ENCODE measurements at regions not wholly inside any gene's neighbourhood (a gene's known extent, or its start where the extent isn't known, plus 50 kb on each side); places are given as distances from the start of the nearest gene placed in this dataset.
"Not testable (repeated sequence)": the region's sequence is repeated elsewhere in the genome, so short reads cannot be mapped to it uniquely, and the experiment has no call there.

- TF ChIP-seq CTCF (IDR thresholded peaks at IDR 0.05; ENCODE audit: low read depth, low read length, missing input control) = no peak
Observed at GRCh38 chr10:42304341-42304740, 334.0 kb downstream of the ZNF33B start (continued).

GRCh38 chr10:42281896-42282295 is 356.5 kb downstream of the ZNF33B start:
- H3K9ac ChIP-seq (ENCODE audit: low read depth in 1 of 2, low read length in 2 of 2); H3K27me3 ChIP-seq (ENCODE audit: control insufficient read depth in 4 of 4, insufficient read depth in 4 of 4, low read length in 3 of 4); H3K27ac ChIP-seq (ENCODE audit: low read depth in 1 of 2, low read length in 2 of 2); H3K4me3 ChIP-seq (ENCODE audit: low read depth in 1 of 3, low read length in 3 of 3); H3K9me3 ChIP-seq (ENCODE audit: control insufficient read depth in 4 of 4, low read length in 3 of 4); H3K36me3 ChIP-seq (ENCODE audit: control insufficient read depth in 4 of 4, insufficient read depth in 3 of 4, low read depth in 1 of 4, low read length in 3 of 4); H3K4me1 ChIP-seq (ENCODE audit: control insufficient read depth in 4 of 4, insufficient read depth in 4 of 4, low read length in 3 of 4); DNase-seq (ENCODE audit: low spot score): not testable (repeated sequence)
- WGBS = 77% methylated on average over 21 of the region's 21 CpGs

GRCh38 chr10:42269788-42270187 is 368.6 kb downstream of the ZNF33B start:
- H3K4me1 ChIP-seq (ENCODE audit: control insufficient read depth in 4 of 4, insufficient read depth in 4 of 4, low read length in 3 of 4); H3K9me3 ChIP-seq (ENCODE audit: control insufficient read depth in 4 of 4, low read length in 3 of 4); H3K9ac ChIP-seq (ENCODE audit: low read depth in 1 of 2, low read length in 2 of 2); H3K27me3 ChIP-seq (ENCODE audit: control insufficient read depth in 4 of 4, insufficient read depth in 4 of 4, low read length in 3 of 4); DNase-seq (ENCODE audit: low spot score); H3K4me3 ChIP-seq (ENCODE audit: low read depth in 1 of 3, low read length in 3 of 3); H3K27ac ChIP-seq (ENCODE audit: low read depth in 1 of 2, low read length in 2 of 2); H3K36me3 ChIP-seq (ENCODE audit: control insufficient read depth in 4 of 4, insufficient read depth in 3 of 4, low read depth in 1 of 4, low read length in 3 of 4): not testable (repeated sequence)
- WGBS = 23% methylated on average over 4 of the region's 4 CpGs
- peak in 1 of 2 donors; percentile 37 for TF ChIP-seq RAD21 (IDR thresholded peaks at IDR 0.05)

- DNase-seq (ENCODE audit: low spot score); H3K27me3 ChIP-seq (ENCODE audit: control insufficient read depth in 4 of 4, insufficient read depth in 4 of 4, low read length in 3 of 4): not testable (repeated sequence)
- 37% methylated on average over 4 of the region's 6 CpGs for WGBS
Observed at GRCh38 chr10:42263259-42263658, 375.1 kb downstream of the ZNF33B start.

GRCh38 chr10:42243002-42243401 is 395.4 kb downstream of the ZNF33B start:
- not testable (repeated sequence) for H3K36me3 ChIP-seq (ENCODE audit: control insufficient read depth in 4 of 4, insufficient read depth in 3 of 4, low read depth in 1 of 4, low read length in 3 of 4); H3K27ac ChIP-seq (ENCODE audit: low read depth in 1 of 2, low read length in 2 of 2); H3K9me3 ChIP-seq (ENCODE audit: control insufficient read depth in 4 of 4, low read length in 3 of 4); H3K4me1 ChIP-seq (ENCODE audit: control insufficient read depth in 4 of 4, insufficient read depth in 4 of 4, low read length in 3 of 4); H3K27me3 ChIP-seq (ENCODE audit: control insufficient read depth in 4 of 4, insufficient read depth in 4 of 4, low read length in 3 of 4); H3K9ac ChIP-seq (ENCODE audit: low read depth in 1 of 2, low read length in 2 of 2); DNase-seq (ENCODE audit: low spot score)
- WGBS = 18% methylated on average over 44 of the region's 53 CpGs
- H3K4me3 ChIP-seq (ENCODE audit: low read depth in 1 of 3, low read length in 3 of 3) = peak overlapping the region in 1 of 3 donors; percentile 29

More at GRCh38 chr10:42263259-42263658, 375.1 kb downstream of the ZNF33B start:
- H3K9ac ChIP-seq (ENCODE audit: low read depth in 1 of 2, low read length in 2 of 2); H3K4me3 ChIP-seq (ENCODE audit: low read depth in 1 of 3, low read length in 3 of 3); H3K36me3 ChIP-seq (ENCODE audit: control insufficient read depth in 4 of 4, insufficient read depth in 3 of 4, low read depth in 1 of 4, low read length in 3 of 4); H3K4me1 ChIP-seq (ENCODE audit: control insufficient read depth in 4 of 4, insufficient read depth in 4 of 4, low read length in 3 of 4); H3K9me3 ChIP-seq (ENCODE audit: control insufficient read depth in 4 of 4, low read length in 3 of 4); H3K27ac ChIP-seq (ENCODE audit: low read depth in 1 of 2, low read length in 2 of 2): not testable (repeated sequence)

GRCh38 chr10:42242135-42242805 is 396.1 kb downstream of the ZNF33B start:
- no peaks in the 10 kb centered on the region for H3K9me3 ChIP-seq (ENCODE audit: control insufficient read depth in 4 of 4, low read length in 3 of 4)
- H3K36me3 ChIP-seq (ENCODE audit: control insufficient read depth in 4 of 4, insufficient read depth in 3 of 4, low read depth in 1 of 4, low read length in 3 of 4) = no peaks in the 10 kb centered on the region
- H3K4me3 ChIP-seq (ENCODE audit: low read depth in 1 of 3, low read length in 3 of 3) = no peak overlapping the region
- H3K9ac ChIP-seq (ENCODE audit: low read depth in 1 of 2, low read length in 2 of 2) = no peak overlapping the region
- DNase-seq (ENCODE audit: low spot score) = no peak
- no peak for TF ChIP-seq FOXA2 (IDR thresholded peaks at IDR 0.05)
- TF ChIP-seq RXRA (IDR thresholded peaks at IDR 0.05) = no peak
- H3K4me1 ChIP-seq (ENCODE audit: control insufficient read depth in 4 of 4, insufficient read depth in 4 of 4, low read length in 3 of 4) = peaks cover 0 to 3% (median 0%) of the 10 kb centered on the region in 4 donors
- H3K27me3 ChIP-seq (ENCODE audit: control insufficient read depth in 4 of 4, insufficient read depth in 4 of 4, low read length in 3 of 4) = no peaks in the 10 kb centered on the region
- H3K27ac ChIP-seq (ENCODE audit: low read depth in 1 of 2, low read length in 2 of 2) = no peak overlapping the region
- 17% methylated on average over 85 of the region's 85 CpGs for WGBS

GRCh38 chr10:42236401-42236800 is 402.0 kb downstream of the ZNF33B start:
- DNase-seq (ENCODE audit: low spot score); H3K9me3 ChIP-seq (ENCODE audit: control insufficient read depth in 4 of 4, low read length in 3 of 4); H3K27me3 ChIP-seq (ENCODE audit: control insufficient read depth in 4 of 4, insufficient read depth in 4 of 4, low read length in 3 of 4); H3K4me1 ChIP-seq (ENCODE audit: control insufficient read depth in 4 of 4, insufficient read depth in 4 of 4, low read length in 3 of 4); H3K4me3 ChIP-seq (ENCODE audit: low read depth in 1 of 3, low read length in 3 of 3); H3K27ac ChIP-seq (ENCODE audit: low read depth in 1 of 2, low read length in 2 of 2); H3K36me3 ChIP-seq (ENCODE audit: control insufficient read depth in 4 of 4, insufficient read depth in 3 of 4, low read depth in 1 of 4, low read length in 3 of 4); H3K9ac ChIP-seq (ENCODE audit: low read depth in 1 of 2, low read length in 2 of 2): not testable (repeated sequence)
- 86% methylated on average over 13 of the region's 13 CpGs for WGBS

GRCh38 chr10:42235736-42236135 is 402.6 kb downstream of the ZNF33B start:
- DNase-seq (ENCODE audit: low spot score); H3K9ac ChIP-seq (ENCODE audit: low read depth in 1 of 2, low read length in 2 of 2); H3K27ac ChIP-seq (ENCODE audit: low read depth in 1 of 2, low read length in 2 of 2); H3K36me3 ChIP-seq (ENCODE audit: control insufficient read depth in 4 of 4, insufficient read depth in 3 of 4, low read depth in 1 of 4, low read length in 3 of 4); H3K9me3 ChIP-seq (ENCODE audit: control insufficient read depth in 4 of 4, low read length in 3 of 4); H3K27me3 ChIP-seq (ENCODE audit: control insufficient read depth in 4 of 4, insufficient read depth in 4 of 4, low read length in 3 of 4); H3K4me3 ChIP-seq (ENCODE audit: low read depth in 1 of 3, low read length in 3 of 3); H3K4me1 ChIP-seq (ENCODE audit: control insufficient read depth in 4 of 4, insufficient read depth in 4 of 4, low read length in 3 of 4): not testable (repeated sequence)
- 88% methylated on average over 14 of the region's 14 CpGs for WGBS

All from liver (tissue), 8 donors.